Esophagus muscularis mucosa (tissue), 4 donors: ENCODE measurements at regions not wholly inside any gene's neighbourhood (a gene's known extent, or its start where the extent isn't known, plus 50 kb on each side); places are given as distances from the start of the nearest gene placed in this dataset.

Source experiments
- DNase-seq: peaks from one replicate; pipeline ENCODE4 v3.0.0-alpha.2; 2017; ENCODE audit errors: extremely low spot score
- H3K27ac ChIP-seq, 4 donors: fragments of 200-600 bp; sonication (generic); replicated peaks in 1 of 4; 1 replicate in 3 of 4; 2 replicates in 1 of 4; pipeline ENCODE4 v1.5.1; 2016 to 2019; ENCODE audit warnings: mild to moderate bottlenecking in 1 of 4
- H3K27me3 ChIP-seq, 4 donors: fragments of 200-600 bp; sonication (generic); one replicate each; pipeline versions ENCODE4 v1.5.1 to v1.6.0; 2016 to 2019
- H3K36me3 ChIP-seq, 4 donors: fragments of 200-600 bp; sonication (generic); one replicate each; pipeline ENCODE4 v1.5.1; 2016 to 2019
- H3K4me1 ChIP-seq, 4 donors: fragments of 200-600 bp; sonication (generic); one replicate each; pipeline ENCODE4 v1.5.1; 2016 to 2019
- H3K4me3 ChIP-seq, 4 donors: fragments of 200-600 bp; sonication (generic); 1 replicate in 2 of 4; 2 replicates in 2 of 4; pipeline ENCODE4 v1.5.1; 2016 to 2019; ENCODE audit warnings: mild to moderate bottlenecking in 4 of 4, moderate library complexity in 1 of 4
- H3K9me3 ChIP-seq, 4 donors: fragments of 200-600 bp; sonication (generic); 1 replicate in 3 of 4; 2 replicates in 1 of 4; pipeline ENCODE4 v1.5.1; 2016 to 2019
- EP300 ChIP-seq: sonication (generic); formaldehyde crosslinking; IDR thresholded peaks from one replicate; pipeline ENCODE4 v1.6.1; 2017; ENCODE audit warnings: antibody characterized with exemption
- POLR2A ChIP-seq: fragments of 450-650 bp; IDR thresholded peaks from one replicate; pipeline ENCODE4 v1.6.1; 2017; ENCODE audit warnings: antibody characterized with exemption, moderate library complexity, mild to moderate bottlenecking, low read depth
- POLR2AphosphoS5 ChIP-seq, 2 donors: sonication (generic); formaldehyde crosslinking; IDR thresholded peaks; one replicate each; pipeline ENCODE4 v1.6.1; 2017; ENCODE audit warnings: antibody characterized with exemption in 2 of 2
- WGBS: methylation state at CpG from one replicate; pipeline ENCODE4 v1.1.5; 2018; 5-methylcytosine and 5-hydroxymethylcytosine counted together
- intact Hi-C: fragments of 100-400 bp; cut with DNase I; formaldehyde crosslinking; loops from one replicate; pipeline ENCODE4 v1.15.1; 2023
- TF ChIP-seq, protein P1 (sequence below), 3 experiments: fragments of 200-600 bp in 2 of 3; fragments of 450-650 bp in 1 of 3; sonication (generic) in 2 of 3; IDR thresholded peaks; one replicate each; pipeline ENCODE4 v1.5.1; 2017 to 2019; ENCODE audit warnings: antibody characterized with exemption in 3 of 3, mild to moderate bottlenecking in 2 of 3, moderate library complexity in 1 of 3

DNA sequence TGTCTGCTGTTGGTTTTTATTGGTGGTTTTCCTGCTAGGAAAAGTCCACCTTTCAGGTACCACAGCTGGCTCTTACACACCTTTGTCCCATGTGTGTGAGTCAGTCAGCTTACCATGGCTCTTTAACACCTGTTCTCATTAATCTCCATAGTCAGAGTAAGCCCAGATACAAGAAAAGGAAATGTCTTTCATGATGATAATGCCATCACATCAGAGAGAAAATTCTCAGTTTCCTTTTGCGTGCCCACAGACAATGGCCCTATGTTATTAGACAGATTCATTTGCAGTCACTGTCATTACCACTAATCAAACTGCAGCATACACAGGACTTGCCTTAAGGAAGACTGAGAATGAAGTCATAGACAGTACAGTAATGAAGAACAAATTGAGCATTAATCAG is 1583.6 kb upstream of the LRRTM3 start:
- H3K9me3 ChIP-seq = no peaks in the 10 kb centered on the region
- no peak overlapping the region for H3K4me3 ChIP-seq
- TF ChIP-seq, protein P1, sequence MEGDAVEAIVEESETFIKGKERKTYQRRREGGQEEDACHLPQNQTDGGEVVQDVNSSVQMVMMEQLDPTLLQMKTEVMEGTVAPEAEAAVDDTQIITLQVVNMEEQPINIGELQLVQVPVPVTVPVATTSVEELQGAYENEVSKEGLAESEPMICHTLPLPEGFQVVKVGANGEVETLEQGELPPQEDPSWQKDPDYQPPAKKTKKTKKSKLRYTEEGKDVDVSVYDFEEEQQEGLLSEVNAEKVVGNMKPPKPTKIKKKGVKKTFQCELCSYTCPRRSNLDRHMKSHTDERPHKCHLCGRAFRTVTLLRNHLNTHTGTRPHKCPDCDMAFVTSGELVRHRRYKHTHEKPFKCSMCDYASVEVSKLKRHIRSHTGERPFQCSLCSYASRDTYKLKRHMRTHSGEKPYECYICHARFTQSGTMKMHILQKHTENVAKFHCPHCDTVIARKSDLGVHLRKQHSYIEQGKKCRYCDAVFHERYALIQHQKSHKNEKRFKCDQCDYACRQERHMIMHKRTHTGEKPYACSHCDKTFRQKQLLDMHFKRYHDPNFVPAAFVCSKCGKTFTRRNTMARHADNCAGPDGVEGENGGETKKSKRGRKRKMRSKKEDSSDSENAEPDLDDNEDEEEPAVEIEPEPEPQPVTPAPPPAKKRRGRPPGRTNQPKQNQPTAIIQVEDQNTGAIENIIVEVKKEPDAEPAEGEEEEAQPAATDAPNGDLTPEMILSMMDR (IDR thresholded peaks at IDR 0.05) = no peak
- no peak for TF ChIP-seq POLR2A
- no peak for TF ChIP-seq EP300
- no peak for TF ChIP-seq POLR2AphosphoS5 (IDR thresholded peaks at IDR 0.05)
- DNase-seq = no peak
- no peak overlapping the region for H3K27ac ChIP-seq
- intact Hi-C loops = no loop called here
- WGBS = 81% methylated on average over 1 of the region's 1 CpG
- peaks cover 0 to 7% (median 4%) of the 10 kb centered on the region in 4 donors for H3K4me1 ChIP-seq
- H3K36me3 ChIP-seq = no peaks in the 10 kb centered on the region
- H3K27me3 ChIP-seq = no peaks in the 10 kb centered on the region

- H3K36me3 ChIP-seq = no peaks in the 10 kb centered on the region
- H3K27me3 ChIP-seq = no peaks in the 10 kb centered on the region
- intact Hi-C loops = no loop called here
- WGBS = 72% methylated on average over 3 of the region's 3 CpGs
- H3K9me3 ChIP-seq = no peaks in the 10 kb centered on the region
- H3K4me3 ChIP-seq = no peak overlapping the region
- no peak for DNase-seq
- H3K4me1 ChIP-seq = peaks cover 0 to 4% (median under 1%) of the 10 kb centered on the region in 4 donors
- no peak for TF ChIP-seq POLR2A
- TF ChIP-seq, protein P1 (IDR thresholded peaks at IDR 0.05) = no peak
- no peak for TF ChIP-seq EP300
- no peak for TF ChIP-seq POLR2AphosphoS5 (IDR thresholded peaks at IDR 0.05)
- no peak overlapping the region for H3K27ac ChIP-seq
These were observed 1579.4 kb upstream of the LRRTM3 start for GRCh38 chr10:65346466-65346865.

DNA sequence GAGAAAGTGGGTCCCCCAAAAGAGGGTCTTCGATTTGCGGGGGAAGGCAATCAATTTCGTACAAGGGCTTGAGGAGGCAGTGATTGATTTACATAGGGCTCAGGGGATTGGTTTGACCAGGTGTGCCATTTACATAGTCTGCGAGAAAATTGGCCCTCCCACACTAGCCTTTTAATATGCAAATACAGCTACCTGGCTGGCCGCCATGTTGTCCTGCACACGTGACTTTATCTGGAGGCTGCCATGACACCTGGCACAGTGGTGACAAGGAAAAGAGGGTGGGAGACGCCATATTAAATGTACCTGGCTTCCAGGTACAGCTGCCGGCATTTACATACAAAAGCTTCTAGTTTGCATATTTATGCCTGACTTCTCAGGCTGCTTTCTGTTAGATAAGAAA is 1577.2 kb upstream of the LRRTM3 start:
- H3K36me3 ChIP-seq = no peaks in the 10 kb centered on the region
- no peaks in the 10 kb centered on the region for H3K9me3 ChIP-seq
- 91% methylated on average over 8 of the region's 8 CpGs for WGBS
- no peak overlapping the region for H3K4me3 ChIP-seq
- no peak overlapping the region for H3K27ac ChIP-seq
- H3K27me3 ChIP-seq = no peaks in the 10 kb centered on the region
- intact Hi-C loops = no loop called here
- TF ChIP-seq, protein P1 (IDR thresholded peaks at IDR 0.05) = no peak
- TF ChIP-seq POLR2A = no peak
- no peak for DNase-seq
- H3K4me1 ChIP-seq = peaks cover 0 to 4% (median 0%) of the 10 kb centered on the region in 4 donors

DNA sequence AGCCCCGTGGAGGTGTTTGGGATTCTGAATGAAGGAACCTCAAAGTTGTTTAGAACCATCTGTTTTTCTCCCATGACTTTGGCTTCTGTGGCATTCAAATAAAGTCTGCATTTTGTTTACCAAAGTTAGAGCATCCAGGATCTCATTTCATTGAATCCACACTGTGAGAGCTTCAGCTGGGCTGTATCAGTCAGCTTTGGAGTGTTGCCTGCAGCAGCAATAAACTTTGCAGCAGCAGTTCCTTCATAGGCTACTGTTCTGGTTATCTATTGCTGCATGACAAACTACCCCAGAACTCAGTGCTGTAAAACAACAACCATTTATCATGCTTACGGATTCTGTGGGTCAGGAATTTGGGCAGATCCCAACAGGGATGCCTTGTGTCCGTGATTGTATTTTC is 1575.2 kb upstream of the LRRTM3 start:
- peaks cover 0 to 4% (median 0%) of the 10 kb centered on the region in 4 donors for H3K4me1 ChIP-seq

More for the DNA sequence above, 1575.2 kb upstream of the LRRTM3 start:
- Histone ChIP-seq H3K27ac (no peak overlapping the region), H3K9me3 (no peaks in the 10 kb centered on the region), H3K27me3 (no peaks in the 10 kb centered on the region), H3K36me3 (no peaks in the 10 kb centered on the region), H3K4me3 (no peak overlapping the region)
- intact Hi-C loops = no loop called here
- 59% methylated on average over 2 of the region's 3 CpGs for WGBS
- no peak for DNase-seq
- TF ChIP-seq, protein P1 (IDR thresholded peaks at IDR 0.05) = no peak
- TF ChIP-seq POLR2AphosphoS5 (IDR thresholded peaks at IDR 0.05) (no peak), POLR2A (no peak), EP300 (no peak)
